ENCODE measurements at regions not wholly inside any gene's neighbourhood (a gene's known extent, or its start where the extent isn't known, plus 50 kb on each side); places are given as distances from the start of the nearest gene placed in this dataset.

- H3K27me3 ChIP-seq: no peaks in the 10 kb centered on the region
- DNase-seq: no peak
- WGBS, 4 donors: 37 to 68% (median 45%) methylated on average over 2 of the region's 2 CpGs
- H3K4me3 ChIP-seq: no peak overlapping the region
- intact Hi-C loops (cut with DNase I): no loop called here
- no peak for TF ChIP-seq CTCF (IDR thresholded peaks at IDR 0.05)
- no peak for TF ChIP-seq POLR2A (IDR thresholded peaks at IDR 0.05)
- no peaks in the 10 kb centered on the region for H3K36me3 ChIP-seq (replicated peaks in 1 of 2)
- H3K27ac ChIP-seq: no peak overlapping the region
- no peaks in the 10 kb centered on the region for H3K9me3 ChIP-seq (replicated peaks in 1 of 3)
- H3K4me1 ChIP-seq (replicated peaks in 1 of 2): no peaks in the 10 kb centered on the region
These were observed 126.0 kb upstream of the ACVR2A start for GRCh38 chr2:147718831-147719230.

- intact Hi-C loops (cut with DNase I): no loop called here
- H3K9me3 ChIP-seq (replicated peaks in 1 of 3): no peaks in the 10 kb centered on the region
- no peaks in the 10 kb centered on the region for H3K36me3 ChIP-seq (replicated peaks in 1 of 2)
- no peak for TF ChIP-seq POLR2A (IDR thresholded peaks at IDR 0.05)
- no peak for TF ChIP-seq CTCF (IDR thresholded peaks at IDR 0.05)
- no peak overlapping the region for H3K4me3 ChIP-seq
- no peaks in the 10 kb centered on the region for H3K4me1 ChIP-seq (replicated peaks in 1 of 2)
- no peak overlapping the region for H3K27ac ChIP-seq
- H3K27me3 ChIP-seq: no peaks in the 10 kb centered on the region
- no peak for DNase-seq
These were observed 127.9 kb upstream of the ACVR2A start for GRCh38 chr2:147716906-147717305.

- intact Hi-C loops (cut with DNase I): no loop called here
- Histone ChIP-seq H3K4me1 (replicated peaks in 1 of 2) (no peaks in the 10 kb centered on the region), H3K36me3 (replicated peaks in 1 of 2) (no peaks in the 10 kb centered on the region)
These were observed 129.0 kb upstream of the ACVR2A start for GRCh38 chr2:147715807-147716206.

GRCh38 chr2:147714582-147714981 lies 130.2 kb upstream of the ACVR2A start:
- no peaks in the 10 kb centered on the region for H3K36me3 ChIP-seq (replicated peaks in 1 of 2)
- intact Hi-C loops (cut with DNase I): no loop called here
- 65 to 75% (median 73%) methylated on average over 3 of the region's 3 CpGs for WGBS, 4 donors

More at GRCh38 chr2:147715807-147716206, 129.0 kb upstream of the ACVR2A start:
- DNase-seq: no peak
- TF ChIP-seq POLR2A (IDR thresholded peaks at IDR 0.05): no peak
- no peak for TF ChIP-seq CTCF (IDR thresholded peaks at IDR 0.05)
- Histone ChIP-seq H3K9me3 (replicated peaks in 1 of 3) (no peaks in the 10 kb centered on the region), H3K27me3 (no peaks in the 10 kb centered on the region), H3K27ac (no peak overlapping the region), H3K4me3 (no peak overlapping the region)

More at GRCh38 chr2:147714582-147714981, 130.2 kb upstream of the ACVR2A start:
- TF ChIP-seq POLR2A (IDR thresholded peaks at IDR 0.05): no peak
- no peak for TF ChIP-seq CTCF (IDR thresholded peaks at IDR 0.05)
- Histone ChIP-seq H3K4me1 (replicated peaks in 1 of 2) (no peaks in the 10 kb centered on the region), H3K27me3 (no peaks in the 10 kb centered on the region), H3K27ac (no peak overlapping the region), H3K9me3 (replicated peaks in 1 of 3) (no peaks in the 10 kb centered on the region), H3K4me3 (no peak overlapping the region)
- no peak for DNase-seq
